Loucy (cell line): ENCODE measurements at regions not wholly inside any gene's neighbourhood (a gene's known extent, or its start where the extent isn't known, plus 50 kb on each side); places are given as distances from the start of the nearest gene placed in this dataset.

Experiments
- H2AFZ ChIP-seq: fragments of 200-600 bp; sonication (generic); 2 replicates; pipeline ENCODE4 v1.6.0; 2016; ENCODE audit warnings: antibody characterized with exemption, mild to moderate bottlenecking, low read length, moderate library complexity
- H3F3A ChIP-seq: fragments of 200-600 bp; 2 replicates; pipeline ENCODE4 v1.6.0; 2016; ENCODE audit warnings: antibody characterized with exemption, low read depth, mild to moderate bottlenecking
- H3K27me3 ChIP-seq: fragments of 200-600 bp; sonication (generic); 2 replicates; pipeline ENCODE4 v1.6.1; 2014; ENCODE audit warnings: low read length, mild to moderate bottlenecking; ENCODE audit not compliant: insufficient read depth, poor library complexity, severe bottlenecking
- H3K36me3 ChIP-seq: fragments of 200-600 bp; sonication (generic); 2 replicates; pipeline ENCODE4 v1.6.1; 2016; ENCODE audit warnings: low read length; ENCODE audit not compliant: insufficient read depth
- H3K4me1 ChIP-seq: fragments of 200-600 bp; sonication (generic); 2 replicates; pipeline ENCODE4 v1.5.1; 2014; ENCODE audit warnings: low read length, mild to moderate bottlenecking; ENCODE audit not compliant: insufficient read depth, poor library complexity, severe bottlenecking
- H3K4me2 ChIP-seq: fragments of 200-600 bp; sonication (generic); 2 replicates; pipeline ENCODE4 v1.6.0; 2014; ENCODE audit warnings: antibody characterized with exemption, low read length, low read depth, mild to moderate bottlenecking; ENCODE audit not compliant: poor library complexity, severe bottlenecking
- H3K4me3 ChIP-seq: fragments of 200-600 bp; sonication (generic); 2 replicates; pipeline ENCODE4 v1.5.1; 2014; ENCODE audit warnings: low read length, mild to moderate bottlenecking, mixed read lengths; ENCODE audit not compliant: poor library complexity, severe bottlenecking
- H3K79me2 ChIP-seq: fragments of 200-600 bp; sonication (generic); 2 replicates; pipeline ENCODE4 v1.6.1; 2014; ENCODE audit warnings: low read length; ENCODE audit not compliant: insufficient read depth
- H3K9ac ChIP-seq: fragments of 200-600 bp; sonication (generic); 2 replicates; pipeline ENCODE4 v1.6.0; 2014; ENCODE audit warnings: mild to moderate bottlenecking, low read depth, low read length, moderate library complexity; ENCODE audit not compliant: poor library complexity, severe bottlenecking
- H3K9me2 ChIP-seq: fragments of 200-600 bp; sonication (generic); replicated peaks from 2 replicates; pipeline ENCODE4 v1.6.1; 2016; ENCODE audit warnings: low read depth, low read length, mixed read lengths
- H3K9me3 ChIP-seq: fragments of 200-600 bp; sonication (generic); 2 replicates; pipeline ENCODE4 v1.6.1; 2014; ENCODE audit warnings: mild to moderate bottlenecking, antibody characterized with exemption, low read length, low read depth; ENCODE audit not compliant: insufficient read depth
- H4K20me1 ChIP-seq: fragments of 200-600 bp; sonication (generic); 2 replicates; pipeline ENCODE4 v1.6.0; 2014; ENCODE audit warnings: antibody characterized with exemption, low read length, mild to moderate bottlenecking; ENCODE audit not compliant: insufficient read depth, poor library complexity, severe bottlenecking
- CTCF ChIP-seq: fragments of 200-600 bp; sonication (generic); conservative IDR thresholded peaks from 2 replicates; pipeline ENCODE4 v1.5.1; 2014; ENCODE audit warnings: mild to moderate bottlenecking, antibody characterized with exemption, low read length
- EZH2phosphoT487 ChIP-seq: fragments of 200-600 bp; IDR thresholded peaks from 2 replicates; pipeline ENCODE4 v1.6.1; 2018; ENCODE audit warnings: antibody characterized with exemption, mild to moderate bottlenecking, moderate library complexity, borderline replicate concordance

- Histone ChIP-seq H3K4me2 (no peak overlapping the region), H2AFZ (no peak overlapping the region), H3K9me3 (no peaks in the 10 kb centered on the region), H3K4me3 (no peak overlapping the region), H3K79me2 (no peaks in the 10 kb centered on the region), H4K20me1 (no peaks in the 10 kb centered on the region), H3K36me3 (no peaks in the 10 kb centered on the region), H3K4me1 (peaks cover 7% of the 10 kb centered on the region), H3F3A (no peaks in the 10 kb centered on the region), H3K27me3 (no peaks in the 10 kb centered on the region), H3K9me2 (no peaks in the 10 kb centered on the region), H3K9ac (no peak overlapping the region)
- TF ChIP-seq CTCF: no peak
- TF ChIP-seq EZH2phosphoT487: no peak
Measured at GRCh38 chr14:42047421-42048055, 440.9 kb downstream of the LRFN5 start.

GRCh38 chr14:42045383-42045782 is 438.7 kb downstream of the LRFN5 start:
- no peaks in the 10 kb centered on the region for H3K27me3 ChIP-seq
- H3K4me2 ChIP-seq: no peak overlapping the region
- H3K9me2 ChIP-seq: no peaks in the 10 kb centered on the region
- H3K79me2 ChIP-seq: no peaks in the 10 kb centered on the region
- H4K20me1 ChIP-seq: no peaks in the 10 kb centered on the region
- no peak overlapping the region for H2AFZ ChIP-seq
- TF ChIP-seq EZH2phosphoT487 (no peak), CTCF (no peak)
- no peaks in the 10 kb centered on the region for H3K9me3 ChIP-seq
- H3K4me3 ChIP-seq: no peak overlapping the region
- H3K36me3 ChIP-seq: no peaks in the 10 kb centered on the region
- H3K4me1 ChIP-seq: peaks cover 7% of the 10 kb centered on the region
- H3K9ac ChIP-seq: no peak overlapping the region
- H3F3A ChIP-seq: no peaks in the 10 kb centered on the region

GRCh38 chr14:42028607-42029006 is 421.9 kb downstream of the LRFN5 start:
- Histone ChIP-seq H3K27me3 (no peaks in the 10 kb centered on the region), H3F3A (no peaks in the 10 kb centered on the region), H2AFZ (no peak overlapping the region), H3K9me2 (no peaks in the 10 kb centered on the region), H3K9me3 (no peaks in the 10 kb centered on the region; the same call in 1 of the 2 replicates), H3K4me2 (no peak overlapping the region), H3K4me1 (no peaks in the 10 kb centered on the region), H3K79me2 (no peaks in the 10 kb centered on the region), H3K9ac (no peak overlapping the region), H4K20me1 (no peaks in the 10 kb centered on the region), H3K4me3 (no peak overlapping the region), H3K36me3 (no peaks in the 10 kb centered on the region)
- TF ChIP-seq CTCF: no peak
- TF ChIP-seq EZH2phosphoT487: no peak
